ENCODE measurements at regions not wholly inside any gene's neighbourhood (a gene's known extent, or its start where the extent isn't known, plus 50 kb on each side); places are given as distances from the start of the nearest gene placed in this dataset.

DNA sequence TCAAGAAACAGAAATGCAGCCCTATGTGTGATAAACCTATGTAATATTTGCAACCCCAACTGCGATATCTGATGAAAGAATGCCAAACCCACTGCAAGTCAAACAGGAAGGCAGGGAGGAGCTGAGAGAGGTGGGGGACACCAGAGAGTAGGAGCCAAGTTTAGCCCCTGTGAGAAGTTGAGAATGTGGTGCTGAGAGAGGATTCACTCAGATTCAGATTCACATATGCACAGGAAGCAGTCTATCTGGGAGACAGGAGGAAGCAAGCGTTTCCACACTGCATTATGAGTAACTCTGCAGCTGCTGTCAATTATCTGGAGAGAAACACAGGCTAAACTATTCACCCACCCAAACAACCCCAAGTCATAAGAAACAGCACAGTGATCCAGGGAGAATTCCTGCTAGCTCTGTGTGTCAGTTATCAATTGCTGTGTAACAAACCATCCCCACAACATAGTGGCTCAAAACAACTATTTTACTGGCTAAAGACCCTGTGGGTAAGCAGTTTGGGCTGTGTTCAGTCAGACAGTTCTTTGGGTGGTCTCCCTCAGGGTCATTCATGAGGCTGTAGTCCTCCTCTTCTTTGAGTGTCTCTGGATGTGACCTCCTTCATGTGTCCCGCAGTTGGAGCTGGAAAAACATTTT lies 161.9 kb upstream of the RAI14 start:
- WGBS, 4 donors, result 72 to 85% (median 78%) methylated on average over 3 of the region's 3 CpGs
- intact Hi-C loops (cut with DNase I), result no loop called here
- no peaks in the 10 kb centered on the region for H3K9me3 ChIP-seq (replicated peaks in 1 of 3)

DNA sequence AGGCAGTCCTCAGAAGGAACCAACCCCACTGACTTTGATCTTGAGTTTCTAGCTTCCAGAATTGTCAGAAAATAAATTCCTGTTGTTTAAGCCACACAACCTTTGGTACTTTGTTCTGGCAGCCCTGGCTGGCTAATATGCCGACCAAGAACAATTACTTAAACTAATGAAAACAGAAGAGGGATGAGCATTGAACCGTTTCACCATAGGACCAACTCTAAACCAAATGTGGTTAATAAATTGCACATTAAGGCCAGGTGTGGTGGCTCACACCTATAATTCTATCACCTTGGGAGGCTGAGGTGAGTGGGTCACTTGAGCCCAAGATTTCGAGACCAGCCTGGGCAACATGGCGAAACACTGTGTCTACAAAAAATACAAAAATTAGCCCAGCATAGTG lies 160.9 kb upstream of the RAI14 start:
- no peaks in the 10 kb centered on the region for H3K27me3 ChIP-seq
- no peak overlapping the region for H3K27ac ChIP-seq
- no peaks in the 10 kb centered on the region for H3K36me3 ChIP-seq (replicated peaks in 1 of 2)
- DNase-seq, result no peak
- TF ChIP-seq, protein P1, sequence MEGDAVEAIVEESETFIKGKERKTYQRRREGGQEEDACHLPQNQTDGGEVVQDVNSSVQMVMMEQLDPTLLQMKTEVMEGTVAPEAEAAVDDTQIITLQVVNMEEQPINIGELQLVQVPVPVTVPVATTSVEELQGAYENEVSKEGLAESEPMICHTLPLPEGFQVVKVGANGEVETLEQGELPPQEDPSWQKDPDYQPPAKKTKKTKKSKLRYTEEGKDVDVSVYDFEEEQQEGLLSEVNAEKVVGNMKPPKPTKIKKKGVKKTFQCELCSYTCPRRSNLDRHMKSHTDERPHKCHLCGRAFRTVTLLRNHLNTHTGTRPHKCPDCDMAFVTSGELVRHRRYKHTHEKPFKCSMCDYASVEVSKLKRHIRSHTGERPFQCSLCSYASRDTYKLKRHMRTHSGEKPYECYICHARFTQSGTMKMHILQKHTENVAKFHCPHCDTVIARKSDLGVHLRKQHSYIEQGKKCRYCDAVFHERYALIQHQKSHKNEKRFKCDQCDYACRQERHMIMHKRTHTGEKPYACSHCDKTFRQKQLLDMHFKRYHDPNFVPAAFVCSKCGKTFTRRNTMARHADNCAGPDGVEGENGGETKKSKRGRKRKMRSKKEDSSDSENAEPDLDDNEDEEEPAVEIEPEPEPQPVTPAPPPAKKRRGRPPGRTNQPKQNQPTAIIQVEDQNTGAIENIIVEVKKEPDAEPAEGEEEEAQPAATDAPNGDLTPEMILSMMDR (IDR thresholded peaks at IDR 0.05), result no peak
- H3K4me3 ChIP-seq, result no peak overlapping the region
- peaks cover 6 to 19% of the 10 kb centered on the region in 2 donors for H3K4me1 ChIP-seq (replicated peaks in 1 of 2)
- intact Hi-C loops (cut with DNase I), result no loop called here
- H3K9me3 ChIP-seq (replicated peaks in 1 of 3), result no peaks in the 10 kb centered on the region
- 85 to 93% (median 86%) methylated on average over 4 of the region's 4 CpGs for WGBS, 4 donors

More for the DNA sequence above, 161.9 kb upstream of the RAI14 start:
- Histone ChIP-seq H3K27ac (no peak overlapping the region), H3K4me3 (no peak overlapping the region), H3K27me3 (no peaks in the 10 kb centered on the region), H3K36me3 (replicated peaks in 1 of 2) (no peaks in the 10 kb centered on the region), H3K4me1 (replicated peaks in 1 of 2) (peaks cover 1 to 11% of the 10 kb centered on the region in 2 donors)
- TF ChIP-seq, protein P1 (IDR thresholded peaks at IDR 0.05), result no peak
- no peak for TF ChIP-seq POLR2A (IDR thresholded peaks at IDR 0.05)
- DNase-seq, result no peak

DNA sequence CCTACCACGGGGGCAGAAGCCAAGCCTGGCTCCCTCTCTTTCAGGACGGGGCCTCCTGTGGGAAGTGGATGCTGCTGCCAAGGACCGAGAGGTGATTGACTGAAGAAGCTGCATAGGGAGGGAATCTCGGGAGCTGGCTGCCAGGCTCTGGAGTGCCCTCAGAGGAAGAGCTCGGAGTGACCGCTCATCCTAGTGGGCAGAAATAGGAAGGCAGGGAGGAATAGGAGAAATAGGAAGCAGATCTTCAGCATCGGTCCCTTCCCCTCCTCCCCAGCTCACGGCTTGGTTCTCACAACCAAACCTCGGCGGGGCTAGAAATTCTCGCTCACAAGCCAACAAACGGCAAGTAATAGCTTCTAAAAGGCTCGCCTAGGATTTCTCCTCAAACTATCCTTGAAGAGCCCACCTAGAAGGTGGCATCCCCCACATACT lies 159.9 kb upstream of the RAI14 start:
- peaks cover 6 to 19% of the 10 kb centered on the region in 2 donors for H3K4me1 ChIP-seq (replicated peaks in 1 of 2)
- no peak overlapping the region for H3K4me3 ChIP-seq
- H3K27me3 ChIP-seq, result no peaks in the 10 kb centered on the region
- intact Hi-C loops (cut with DNase I), result no loop called here
- peak overlapping the region in 1 of 5 donors; percentile 44 for H3K27ac ChIP-seq
- no peaks in the 10 kb centered on the region for H3K36me3 ChIP-seq (replicated peaks in 1 of 2)
- no peaks in the 10 kb centered on the region for H3K9me3 ChIP-seq (replicated peaks in 1 of 3)
- WGBS, 4 donors, result 55 to 78% (median 67%) methylated on average over 13 of the region's 13 CpGs
- no peak for DNase-seq
- TF ChIP-seq POLR2A (IDR thresholded peaks at IDR 0.05), result no peak
- TF ChIP-seq, protein P1 (IDR thresholded peaks at IDR 0.05), result no peak

DNA sequence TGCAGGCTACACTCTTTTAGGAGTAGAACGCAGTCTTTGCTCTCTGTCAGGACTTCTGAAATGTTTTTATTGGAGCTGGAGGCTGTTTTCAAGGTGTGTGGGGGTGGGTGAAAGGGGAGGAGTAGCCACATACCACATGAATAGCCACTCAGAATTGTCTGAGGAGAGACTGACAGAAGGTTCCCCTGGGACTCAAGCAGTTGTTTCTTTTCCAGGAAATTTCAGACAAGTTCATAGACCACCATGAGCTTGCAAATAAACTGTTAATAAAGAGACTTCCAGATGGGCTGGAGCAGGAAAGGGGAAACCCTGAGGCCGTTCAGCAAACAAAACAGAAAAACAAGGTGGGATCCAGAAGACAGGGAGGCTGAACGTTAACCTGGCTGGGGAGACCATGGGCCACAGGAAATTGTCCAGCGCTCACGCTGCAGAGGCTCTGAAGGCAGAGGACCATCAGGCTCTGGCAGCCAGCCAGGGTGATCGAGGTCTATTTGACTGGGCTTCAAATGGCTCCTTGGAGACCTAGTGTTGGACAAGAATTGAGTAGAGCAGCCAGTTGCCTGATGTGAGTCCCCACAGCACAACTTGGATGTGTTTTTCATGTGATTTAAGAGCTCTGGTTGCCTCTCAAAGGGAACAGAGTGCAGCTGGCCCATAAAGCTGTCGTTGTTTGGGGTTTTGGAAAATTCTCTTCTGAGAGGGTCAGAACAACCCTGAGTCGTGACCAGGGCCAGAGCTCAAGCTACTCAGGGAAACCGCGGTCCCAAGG lies 159.2 kb upstream of the RAI14 start:
- Histone ChIP-seq H3K9me3 (replicated peaks in 1 of 3) (no peaks in the 10 kb centered on the region), H3K27ac (peak overlapping the region in 2 of 5 donors; percentile 5 to 44), H3K4me1 (replicated peaks in 1 of 2) (peaks cover 6 to 19% of the 10 kb centered on the region in 2 donors), H3K4me3 (no peak overlapping the region), H3K27me3 (no peaks in the 10 kb centered on the region), H3K36me3 (replicated peaks in 1 of 2) (no peaks in the 10 kb centered on the region)
- TF ChIP-seq, protein P1 (IDR thresholded peaks at IDR 0.05), result no peak
- TF ChIP-seq POLR2A (IDR thresholded peaks at IDR 0.05), result no peak
- 56 to 66% (median 61%) methylated on average over 7 to 10 of the region's 10 CpGs for WGBS, 4 donors
- peak in 5 of 7 donors; percentile 21 to 71 (median 53) for DNase-seq
- intact Hi-C loops (cut with DNase I), result no loop called here

Data from adrenal gland (tissue), 9 donors.